Stimulated activated CD8-positive, alpha-beta memory T cell treated with anti-CD3 and anti-CD28 coated beads, Interleukin-15, amount 100 ng/mL, for 48 hours (primary cell): ENCODE measurements at regions not wholly inside any gene's neighbourhood (a gene's known extent, or its start where the extent isn't known, plus 50 kb on each side); places are given as distances from the start of the nearest gene placed in this dataset.

ENCODE experiments used
- DNase-seq, 2 donors: peaks; one replicate each; pipeline ENCODE4 v3.0.0-alpha.2; 2020; ENCODE audit warnings: low read depth in 2 of 2

DNA sequence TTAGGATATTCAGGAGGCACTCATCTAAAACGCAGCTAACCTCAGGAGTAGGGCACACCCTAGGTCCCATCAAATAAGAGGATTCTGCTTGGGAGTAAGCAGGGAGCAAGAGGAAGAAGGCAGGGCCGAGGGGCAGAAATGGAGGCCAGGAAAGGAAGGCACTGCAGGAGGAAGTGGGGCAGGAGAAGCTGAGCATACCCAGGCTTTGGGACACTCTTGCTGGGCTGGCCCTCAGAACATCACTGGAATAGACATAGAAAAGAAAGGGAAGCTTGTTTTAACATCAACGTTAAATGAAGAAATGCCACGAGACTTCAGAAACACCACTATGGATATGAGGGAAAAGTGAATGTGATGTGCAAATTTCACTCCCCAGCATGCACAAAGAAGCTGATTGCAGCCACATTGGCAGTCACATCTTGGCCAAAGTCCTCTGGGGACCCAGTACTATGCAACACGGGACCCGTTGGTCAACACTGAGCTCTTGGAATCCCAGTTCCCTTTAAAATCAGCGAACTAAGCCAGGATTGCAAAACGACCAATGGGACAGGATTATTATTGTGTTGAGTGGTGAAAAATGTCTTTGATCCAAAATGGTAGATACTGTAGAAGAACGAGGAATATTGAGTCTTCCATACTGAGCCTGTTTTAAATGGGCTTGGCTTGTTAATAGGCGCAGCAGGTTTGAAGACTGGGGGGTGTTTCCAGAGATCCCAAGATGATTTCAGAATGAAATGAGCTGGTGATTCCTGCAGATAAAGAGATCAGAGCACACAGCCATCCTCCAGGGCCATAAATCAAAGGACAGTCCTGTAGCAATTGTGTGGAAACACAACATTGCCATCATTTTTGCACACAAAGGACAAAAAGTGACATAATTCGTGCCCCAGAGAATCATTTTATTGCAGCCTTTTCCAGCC is 152.4 kb downstream of the TOMM20 start:
- no peak for DNase-seq

DNA sequence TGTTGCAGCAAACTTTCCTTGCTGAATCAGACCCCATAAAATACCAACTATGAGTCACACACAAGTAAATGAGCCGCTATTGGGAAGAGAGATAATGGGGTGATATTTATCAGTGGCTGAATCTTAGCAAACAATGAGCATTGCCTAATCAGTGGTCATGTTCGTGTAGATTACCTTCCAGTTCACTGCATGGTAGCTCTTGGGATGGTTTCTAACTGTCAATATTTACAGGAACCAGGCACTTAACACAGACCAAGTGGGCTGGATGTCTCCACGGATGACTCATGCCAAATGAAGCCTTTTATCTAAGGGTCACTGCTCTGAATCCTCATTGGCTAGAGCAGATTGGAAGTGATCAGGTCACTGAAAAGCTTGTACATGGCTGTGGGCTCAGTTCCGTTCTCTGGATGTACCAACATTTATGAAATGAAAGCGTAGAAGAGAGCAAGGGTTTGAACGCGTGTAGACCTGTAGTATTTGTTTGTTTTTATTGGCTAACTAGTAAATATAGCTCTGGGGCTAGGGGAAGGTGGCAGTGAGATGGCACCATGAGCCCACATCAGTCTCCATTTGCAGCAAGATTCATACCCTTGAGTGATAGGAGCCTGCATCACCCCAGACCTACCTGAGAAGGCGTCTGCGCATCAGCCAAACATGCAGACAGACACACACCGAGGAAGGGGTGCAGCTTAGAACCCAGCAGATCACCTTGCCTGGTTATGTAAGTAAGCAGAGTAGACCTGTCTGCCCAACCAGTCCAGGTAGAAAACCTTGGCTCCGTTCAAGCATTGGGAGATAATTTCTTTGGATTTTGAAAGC is 153.3 kb downstream of the TOMM20 start:
- DNase-seq, result no peak

DNA sequence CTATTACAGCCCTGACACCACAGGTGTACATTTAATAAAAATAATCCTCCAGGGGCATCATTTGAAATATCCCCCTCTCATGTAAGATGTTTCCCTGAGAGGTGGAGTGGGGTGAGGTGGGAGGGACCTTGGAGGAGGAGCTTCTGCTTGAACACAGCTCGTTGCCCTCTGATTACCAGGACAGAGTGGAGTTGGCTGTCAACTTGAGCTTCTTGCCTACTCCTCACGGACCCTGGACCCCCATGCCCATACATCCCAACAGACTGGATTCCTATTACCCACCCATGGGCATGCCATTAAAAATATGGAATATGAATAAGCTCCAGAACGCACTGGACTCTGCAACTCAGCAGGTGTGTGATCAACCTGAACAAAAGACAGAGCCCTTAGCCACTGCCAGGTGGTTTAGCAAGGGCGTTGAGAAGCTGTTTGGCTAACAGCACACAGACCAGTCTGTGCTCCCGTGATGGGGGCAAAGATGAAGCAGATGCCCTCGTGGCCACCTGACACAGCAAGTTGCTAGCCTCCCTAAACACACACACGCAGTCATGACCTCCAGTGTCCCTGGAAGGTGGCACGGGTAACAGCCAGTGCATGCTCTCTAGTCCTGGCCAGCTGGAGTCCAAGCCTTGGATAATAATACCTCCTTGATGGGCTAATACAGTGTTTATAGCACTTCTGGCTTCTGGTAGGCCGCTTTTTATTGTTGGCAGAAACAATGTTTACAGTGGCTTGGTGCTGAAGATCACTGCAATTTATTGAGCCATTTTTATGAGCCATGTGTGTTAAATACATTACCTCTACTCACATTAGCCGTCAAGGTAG is 155.0 kb downstream of the TOMM20 start:
- DNase-seq, result no peak

DNA sequence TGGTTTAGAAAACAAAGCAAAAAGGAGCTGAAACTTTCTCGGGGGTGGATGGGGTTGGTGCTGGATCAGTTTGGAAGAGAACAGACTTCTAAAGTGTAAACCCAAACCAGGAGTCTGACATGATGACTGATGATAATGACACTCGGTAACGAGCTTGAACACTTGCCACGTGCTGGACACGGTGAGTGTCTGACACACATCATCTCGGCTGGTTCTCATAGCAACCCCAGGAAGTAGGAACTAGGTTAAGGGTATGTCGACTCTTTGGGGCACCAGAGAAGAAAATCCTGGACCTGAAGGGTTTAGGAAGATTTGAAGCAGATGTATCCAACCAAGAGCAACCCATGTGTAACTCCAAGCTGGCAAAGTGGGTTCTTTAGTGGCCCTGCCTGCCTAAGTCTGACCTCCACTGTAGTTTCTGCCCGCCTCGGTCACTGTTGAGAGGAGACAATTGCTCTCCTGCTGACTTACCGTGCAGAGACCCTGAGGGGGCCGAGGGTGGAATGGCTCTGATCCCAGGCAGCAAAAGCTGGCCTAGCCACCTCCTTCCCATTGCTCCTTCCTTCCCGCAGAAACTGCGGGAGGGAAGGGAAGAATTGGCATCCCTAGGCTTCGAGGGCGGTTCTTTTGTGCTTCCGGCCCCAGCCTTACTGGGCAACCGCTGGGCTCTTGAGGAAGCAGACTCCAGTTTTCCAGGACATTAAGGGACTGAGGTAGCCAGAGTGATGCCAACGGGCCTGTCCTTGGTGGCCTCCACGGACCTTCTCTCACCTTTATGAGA is 156.0 kb downstream of the TOMM20 start:
- no peak for DNase-seq

DNA sequence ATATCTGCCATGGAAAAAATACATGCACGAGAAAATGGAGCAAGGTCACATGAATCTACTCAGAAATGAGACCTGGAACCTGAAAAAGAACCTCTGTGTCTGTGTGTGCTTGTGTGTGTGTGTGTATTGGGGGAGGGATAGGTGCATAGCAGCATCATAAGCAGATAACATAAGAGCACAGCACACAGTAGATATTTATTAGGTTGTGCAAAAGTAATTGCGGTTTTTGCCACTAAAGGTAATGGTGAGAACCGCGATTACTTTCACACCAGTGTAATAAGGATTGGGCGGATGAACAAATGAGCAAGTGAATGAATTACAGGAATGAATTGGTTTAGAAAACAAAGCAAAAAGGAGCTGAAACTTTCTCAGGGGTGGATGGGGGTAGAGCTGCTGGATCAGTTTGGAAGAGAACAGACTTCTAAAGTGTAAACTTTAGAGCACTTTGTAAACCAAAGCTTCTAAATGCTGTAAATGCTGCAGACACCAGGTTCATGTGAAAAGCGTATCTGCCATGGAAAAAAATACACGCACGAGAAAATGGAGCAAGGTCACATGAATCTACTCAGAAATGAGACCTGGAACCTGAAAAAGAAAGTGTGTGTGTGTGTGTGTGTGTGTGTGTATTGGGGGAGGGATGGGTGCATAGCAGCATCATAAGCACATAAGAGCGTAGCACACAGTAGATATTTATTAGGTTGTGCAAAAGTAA is 156.9 kb downstream of the TOMM20 start:
- DNase-seq, result no peak

DNA sequence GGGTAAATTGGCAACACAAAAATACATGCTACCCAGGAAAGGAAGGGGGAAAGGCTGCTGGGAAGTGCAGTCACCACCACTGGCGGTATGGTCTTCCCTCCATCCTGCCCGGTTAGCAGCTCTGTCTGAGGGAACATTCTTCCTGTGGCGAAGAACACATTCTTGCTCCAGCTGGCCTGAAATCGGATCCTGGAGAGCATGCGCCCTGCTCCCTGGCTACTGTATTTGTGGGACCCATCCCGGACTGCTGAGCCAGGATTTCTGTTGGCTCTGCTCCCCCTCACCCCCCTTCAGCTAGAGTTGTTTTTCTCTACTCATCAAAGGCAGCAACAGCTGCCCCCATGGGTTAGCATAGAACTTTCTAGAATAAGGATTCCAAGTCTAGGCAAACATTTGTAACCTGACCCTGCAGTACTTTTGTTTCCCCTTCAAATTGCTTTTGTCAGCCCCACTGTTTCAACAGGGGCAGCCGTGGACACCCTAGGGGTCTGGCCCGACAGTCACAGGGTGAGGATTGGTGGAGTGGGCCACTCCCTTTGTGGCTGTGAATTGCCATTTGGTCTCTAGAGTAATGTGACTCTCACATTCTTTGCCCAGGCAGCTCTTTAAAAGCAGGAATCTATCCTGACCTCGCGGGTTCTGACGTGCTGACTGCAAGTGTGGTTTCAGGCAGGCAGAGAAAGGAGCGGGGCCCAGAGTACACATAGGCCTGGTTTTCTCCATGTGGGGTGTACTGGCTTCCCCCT is 157.7 kb downstream of the TOMM20 start:
- DNase-seq, result no peak

DNA sequence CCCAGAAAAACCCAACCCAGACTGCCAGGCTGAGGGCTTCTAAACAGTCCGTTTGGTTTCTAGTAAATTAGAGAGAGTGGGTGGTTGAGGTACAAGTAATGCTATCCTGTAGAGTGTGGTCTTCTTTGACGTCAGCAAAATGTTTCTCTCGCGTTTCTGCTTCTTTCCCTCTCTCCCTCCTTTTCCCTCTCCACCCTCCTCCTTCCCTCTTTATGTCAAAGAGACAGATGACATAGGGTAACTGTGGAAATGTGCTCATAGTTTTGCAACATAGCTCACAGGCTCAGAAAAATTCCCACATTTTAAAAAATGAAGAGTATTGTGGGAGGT is 158.3 kb downstream of the TOMM20 start:
- no peak for DNase-seq

DNA sequence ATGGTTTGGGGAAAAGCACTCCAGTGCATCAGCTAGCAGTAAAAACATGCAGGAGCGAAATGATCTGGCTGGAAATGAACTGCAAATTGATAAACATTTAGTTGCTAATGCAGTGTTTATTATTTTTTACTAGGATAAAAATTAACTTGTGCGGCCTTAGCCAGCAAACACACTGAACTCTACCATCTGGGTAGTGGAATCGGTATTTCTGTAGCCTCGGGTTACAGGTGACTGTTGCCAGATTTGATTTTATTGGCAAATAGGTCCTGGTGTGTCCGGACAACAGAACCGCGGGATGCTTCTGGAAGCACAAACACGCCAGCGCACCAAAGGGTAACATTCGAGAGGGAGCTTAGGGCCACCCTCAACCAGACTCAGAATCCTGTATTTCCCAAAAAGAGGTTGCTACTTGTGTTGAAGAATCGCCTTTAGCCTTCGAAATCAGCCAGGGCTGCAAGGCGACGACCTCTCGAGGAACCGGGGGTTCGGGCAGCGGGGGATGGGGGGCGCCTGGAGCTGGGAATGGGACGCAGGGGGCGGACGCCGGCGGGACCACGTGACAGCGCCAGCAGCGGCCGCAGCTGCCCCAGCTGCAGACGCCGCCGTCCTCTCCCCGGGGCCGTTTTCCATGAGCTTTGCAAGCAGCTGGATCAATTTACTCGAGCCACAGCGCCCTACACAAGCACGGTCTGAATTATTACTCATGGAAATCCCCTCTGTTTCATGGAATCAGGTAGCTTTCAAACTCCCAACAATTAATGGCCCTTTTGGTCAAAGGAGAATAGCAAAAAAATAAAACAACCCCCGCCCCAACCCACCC is 158.8 kb downstream of the TOMM20 start:
- no peak for DNase-seq

DNA sequence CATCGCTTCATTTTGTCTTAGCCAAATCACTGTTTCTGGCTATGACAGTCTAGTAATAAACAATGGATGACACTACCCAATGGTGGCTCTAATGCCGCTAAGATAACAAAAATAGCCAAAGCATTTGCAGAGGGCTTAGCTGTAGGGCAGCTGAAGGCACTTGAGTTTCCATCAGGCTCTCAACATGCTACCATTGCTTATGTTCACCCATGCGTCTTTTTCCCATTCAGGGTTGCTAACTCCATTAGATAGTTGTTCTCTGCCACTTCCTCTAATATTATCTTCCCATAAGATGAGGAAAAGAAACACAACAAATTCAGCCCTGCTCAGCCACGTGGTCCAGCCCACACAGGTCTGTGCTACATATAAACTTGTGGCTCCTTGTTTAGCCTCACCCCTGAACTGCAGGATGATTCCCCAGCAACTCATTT is 159.6 kb downstream of the TOMM20 start:
- no peak for DNase-seq

DNA sequence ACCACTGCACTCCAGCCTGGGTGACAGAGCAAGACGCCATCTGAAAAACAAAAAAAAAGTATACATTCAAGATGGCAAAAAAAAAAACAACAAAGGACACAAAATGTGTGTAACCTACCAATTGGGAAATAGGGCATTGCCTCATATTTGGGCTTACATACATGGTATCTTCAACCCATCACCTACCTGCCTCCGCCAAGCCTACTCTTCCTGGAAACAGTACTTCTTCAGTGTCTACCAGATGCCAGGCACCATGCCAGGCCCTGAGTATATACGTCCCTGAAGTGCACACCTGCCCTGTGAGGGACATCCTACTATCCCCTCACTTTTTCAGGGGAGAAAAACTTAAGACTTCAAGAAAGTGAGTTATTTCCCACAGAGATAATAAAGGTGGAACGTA is 160.2 kb downstream of the TOMM20 start:
- DNase-seq, result no peak

DNA sequence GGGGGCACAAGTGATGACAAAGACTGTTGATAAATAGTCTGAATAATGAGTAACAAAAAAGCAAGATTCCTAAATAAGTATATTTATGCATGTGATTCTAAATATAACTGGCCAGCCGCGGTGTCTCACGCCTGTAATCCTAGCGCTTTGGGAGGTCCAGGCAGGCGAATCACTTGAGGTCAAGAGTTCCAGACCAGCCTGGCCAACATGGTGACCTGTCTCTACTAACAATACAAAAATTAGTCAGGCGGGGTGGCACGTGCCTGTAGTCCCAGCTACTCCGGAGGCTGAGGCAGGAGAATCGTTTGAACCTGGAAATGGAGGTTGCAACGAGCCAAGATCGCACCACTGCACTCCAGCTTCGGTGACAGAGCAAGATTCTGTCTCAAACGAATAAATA is 161.5 kb downstream of the TOMM20 start:
- no peak for DNase-seq

DNA sequence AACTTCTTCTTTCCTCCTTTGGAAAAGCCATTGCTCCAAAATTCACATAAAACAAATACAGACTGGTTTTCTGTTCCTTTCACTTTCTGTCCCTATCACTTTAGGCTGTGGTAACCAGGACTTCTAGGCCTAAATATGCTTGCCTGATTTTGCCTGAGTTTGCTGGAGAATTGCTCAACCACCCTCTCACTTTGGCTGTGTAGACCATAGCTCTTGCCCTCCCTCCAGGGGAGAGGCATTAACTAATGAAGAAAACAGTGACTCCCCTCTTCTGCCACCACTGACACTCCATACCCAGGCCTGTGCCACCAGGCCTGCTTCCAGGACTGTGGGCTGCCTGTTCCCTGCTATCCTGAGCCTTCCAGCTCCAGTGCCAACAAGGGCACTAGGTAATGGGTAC is 163.5 kb downstream of the TOMM20 start:
- no peak for DNase-seq

DNA sequence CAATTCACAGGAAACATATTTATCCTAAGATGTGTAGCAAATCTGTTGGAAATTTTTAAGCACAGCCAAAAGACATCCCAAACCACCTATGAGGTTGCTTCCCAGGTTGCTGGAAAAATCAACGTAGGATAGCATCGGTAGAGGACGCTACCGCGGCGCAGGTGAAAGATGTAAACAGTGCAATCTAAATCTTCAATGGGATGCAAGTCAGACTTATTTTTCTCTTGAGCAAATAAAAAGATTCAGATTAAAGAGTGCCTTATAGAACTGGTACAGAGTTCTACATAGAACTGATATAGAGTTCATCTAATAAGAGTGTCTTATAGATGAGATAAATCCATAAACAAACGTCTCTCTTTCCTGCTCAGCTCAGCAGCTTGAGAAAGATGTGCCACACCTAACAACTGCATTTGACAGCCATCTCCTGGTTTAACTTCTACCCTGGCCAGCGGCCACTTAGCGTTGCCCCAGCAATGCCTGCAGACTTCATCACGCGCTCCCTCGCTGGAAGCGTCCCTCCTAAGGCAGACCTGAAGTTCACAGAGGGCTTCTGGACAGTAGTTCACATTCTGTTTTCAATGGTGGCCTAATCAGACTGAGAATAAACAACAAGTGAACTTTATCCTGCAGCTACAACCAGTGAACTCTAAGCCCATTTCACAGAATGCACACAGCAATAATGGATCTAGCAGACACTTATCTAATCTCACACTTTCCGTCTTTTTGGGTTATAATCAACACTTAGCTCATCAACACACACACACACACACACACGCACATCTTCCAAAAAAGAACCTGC is 164.5 kb downstream of the TOMM20 start:
- no peak for DNase-seq

DNA sequence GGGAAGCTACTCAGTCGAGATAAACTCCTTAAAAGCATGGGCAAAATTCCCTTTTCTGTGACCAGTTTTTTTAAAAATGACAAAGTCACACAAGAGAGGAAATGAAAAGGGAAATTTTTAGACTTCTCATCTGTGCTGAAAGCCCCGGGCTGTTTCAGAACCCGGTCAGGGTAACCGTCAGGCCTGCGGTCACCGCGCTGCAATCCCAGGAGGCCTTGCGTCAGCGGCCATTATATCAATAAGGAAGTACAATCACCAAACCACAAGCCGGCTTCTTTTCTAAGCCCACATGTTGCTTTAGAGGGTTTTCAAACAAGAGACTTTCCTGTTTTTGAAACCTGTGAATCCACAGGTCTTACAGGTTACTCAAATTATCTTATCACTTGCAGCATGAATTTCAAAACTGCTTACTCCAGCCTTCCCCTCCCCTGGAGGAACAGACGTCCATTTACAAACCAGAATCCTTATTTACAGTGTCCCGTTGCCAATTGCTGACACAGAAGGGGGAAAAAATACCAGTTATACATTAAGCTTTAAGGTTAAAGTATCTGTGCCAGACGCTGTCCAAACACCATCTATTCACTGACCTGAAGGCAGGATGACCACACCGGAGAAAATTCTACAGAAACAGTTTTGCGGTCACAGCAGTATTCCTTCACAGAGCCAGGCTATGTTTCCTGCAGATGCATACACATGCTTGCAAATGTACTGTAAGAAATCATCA is 165.3 kb downstream of the TOMM20 start:
- DNase-seq, result peak; percentile 90 to 91

DNA sequence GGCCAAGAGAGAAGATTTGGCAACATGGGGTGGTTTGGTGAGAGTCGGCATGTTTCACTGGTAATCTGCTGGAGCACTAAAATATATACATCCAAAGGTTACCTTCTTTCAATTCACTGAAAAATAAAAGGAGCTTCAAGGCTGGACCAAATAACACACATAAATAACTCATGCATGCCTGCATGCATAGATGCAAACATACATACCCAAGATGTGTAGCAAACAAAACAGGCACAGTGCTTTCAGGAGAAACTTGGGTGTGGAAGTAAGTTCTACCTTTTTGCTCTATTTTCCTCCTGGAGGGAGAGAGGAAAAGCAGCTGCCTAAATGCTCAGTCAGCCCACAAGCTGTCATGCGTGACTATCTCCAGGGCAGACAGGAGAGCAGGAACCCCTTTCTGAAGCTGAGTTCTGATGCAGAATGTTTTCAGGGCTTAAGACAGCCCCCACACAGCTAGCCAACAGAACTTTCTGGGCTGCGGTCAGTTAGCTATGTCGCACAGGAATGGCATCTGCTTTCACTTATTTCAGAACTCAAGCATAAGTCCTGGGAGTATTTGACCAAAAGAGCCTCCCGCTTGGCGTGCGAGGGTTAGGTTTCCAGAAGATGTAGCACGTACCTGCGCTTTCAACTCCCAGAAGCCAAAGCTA is 166.2 kb downstream of the TOMM20 start:
- DNase-seq, result no peak

DNA sequence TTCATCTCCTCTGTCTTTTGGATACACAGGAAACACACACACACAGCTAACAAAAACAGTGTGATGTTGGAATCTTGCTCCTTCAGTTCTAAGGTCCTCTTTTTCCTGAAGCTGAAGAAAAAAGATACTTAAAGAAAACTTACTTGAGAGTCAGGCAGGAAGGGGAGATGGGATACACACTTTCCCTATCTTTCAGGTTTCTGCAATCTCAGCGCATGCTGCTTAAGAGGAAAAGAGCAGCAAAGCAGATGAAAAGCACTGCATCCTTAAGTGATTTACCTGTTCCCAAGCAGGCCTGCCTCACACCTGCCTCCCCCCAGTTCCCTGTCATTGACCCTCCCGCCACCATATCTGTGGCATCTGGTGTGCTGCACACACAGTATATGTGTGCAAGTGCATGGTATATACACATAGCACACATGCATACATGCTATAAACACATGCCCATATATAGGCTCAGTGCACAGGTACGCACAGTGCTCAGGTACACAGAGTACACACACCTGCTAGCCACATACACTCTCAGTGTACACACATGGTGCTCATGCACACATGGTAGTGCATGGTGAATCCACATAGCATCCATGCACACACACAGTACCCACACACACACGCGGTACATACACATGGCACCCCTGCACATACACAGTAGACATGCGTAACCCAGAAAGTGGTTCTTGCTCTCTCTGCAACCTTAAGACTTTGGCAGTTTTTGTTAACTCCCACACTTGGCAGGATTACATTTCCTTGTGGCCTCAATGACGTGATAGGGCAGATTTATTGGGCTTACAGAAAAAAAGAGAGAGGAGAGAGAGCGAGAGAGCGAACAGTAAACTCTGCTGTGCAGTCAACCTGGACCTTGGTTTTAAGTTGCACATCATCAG is 166.9 kb downstream of the TOMM20 start:
- no peak for DNase-seq
